ENCODE measurements at regions not wholly inside any gene's neighbourhood (a gene's known extent, or its start where the extent isn't known, plus 50 kb on each side); places are given as distances from the start of the nearest gene placed in this dataset.

DNA sequence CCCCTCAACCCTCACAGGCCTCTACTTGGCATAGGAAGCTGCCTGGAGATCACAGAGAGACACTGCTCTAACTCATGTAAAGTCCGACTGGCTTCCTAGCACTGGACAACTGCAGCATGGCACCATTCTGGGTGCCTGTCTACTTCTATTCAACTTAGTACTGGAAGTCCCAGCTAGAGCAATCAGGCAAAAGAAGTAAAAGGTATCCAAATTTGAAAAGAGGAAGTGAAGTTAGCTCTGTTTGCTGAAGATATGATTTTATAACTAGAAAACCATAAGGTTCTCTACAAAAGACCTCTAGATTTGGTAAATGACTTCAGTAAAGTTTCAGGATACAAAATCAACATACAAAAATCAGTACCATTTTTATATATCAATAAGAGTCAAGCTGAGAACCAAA, 1017.6 kb downstream of the PCDH9 start:
- TF ChIP-seq, protein P1, sequence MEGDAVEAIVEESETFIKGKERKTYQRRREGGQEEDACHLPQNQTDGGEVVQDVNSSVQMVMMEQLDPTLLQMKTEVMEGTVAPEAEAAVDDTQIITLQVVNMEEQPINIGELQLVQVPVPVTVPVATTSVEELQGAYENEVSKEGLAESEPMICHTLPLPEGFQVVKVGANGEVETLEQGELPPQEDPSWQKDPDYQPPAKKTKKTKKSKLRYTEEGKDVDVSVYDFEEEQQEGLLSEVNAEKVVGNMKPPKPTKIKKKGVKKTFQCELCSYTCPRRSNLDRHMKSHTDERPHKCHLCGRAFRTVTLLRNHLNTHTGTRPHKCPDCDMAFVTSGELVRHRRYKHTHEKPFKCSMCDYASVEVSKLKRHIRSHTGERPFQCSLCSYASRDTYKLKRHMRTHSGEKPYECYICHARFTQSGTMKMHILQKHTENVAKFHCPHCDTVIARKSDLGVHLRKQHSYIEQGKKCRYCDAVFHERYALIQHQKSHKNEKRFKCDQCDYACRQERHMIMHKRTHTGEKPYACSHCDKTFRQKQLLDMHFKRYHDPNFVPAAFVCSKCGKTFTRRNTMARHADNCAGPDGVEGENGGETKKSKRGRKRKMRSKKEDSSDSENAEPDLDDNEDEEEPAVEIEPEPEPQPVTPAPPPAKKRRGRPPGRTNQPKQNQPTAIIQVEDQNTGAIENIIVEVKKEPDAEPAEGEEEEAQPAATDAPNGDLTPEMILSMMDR (IDR thresholded peaks at IDR 0.05) = no peak
- TF ChIP-seq POLR2A (IDR thresholded peaks at IDR 0.05) (no peak), EP300 (IDR thresholded peaks at IDR 0.05) (no peak)

Data from ovary (tissue), 3 donors.